ENCODE measurements at regions not wholly inside any gene's neighbourhood (a gene's known extent, or its start where the extent isn't known, plus 50 kb on each side); places are given as distances from the start of the nearest gene placed in this dataset.

DNA sequence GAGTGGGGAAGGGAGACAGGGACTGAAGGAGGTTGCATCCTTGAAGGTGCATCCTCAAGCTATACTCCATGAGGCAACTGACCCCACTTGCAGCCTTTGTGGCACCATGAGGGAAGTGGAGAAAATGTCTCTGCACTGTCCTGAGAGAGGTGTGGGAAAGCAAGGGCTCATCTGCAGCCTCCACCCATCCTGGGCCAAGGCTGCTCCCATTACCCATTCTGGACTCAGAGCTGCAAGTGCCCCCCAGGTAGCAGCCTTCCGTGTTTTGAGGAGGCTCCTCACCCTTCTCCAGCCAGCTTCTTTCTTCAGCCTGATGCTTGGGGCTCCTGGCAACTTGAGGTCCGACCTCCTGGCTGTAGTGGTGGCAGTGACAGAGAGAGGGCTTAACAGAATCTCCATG is 294.6 kb downstream of the CDH26 start:
- DNase-seq: no peak

DNA sequence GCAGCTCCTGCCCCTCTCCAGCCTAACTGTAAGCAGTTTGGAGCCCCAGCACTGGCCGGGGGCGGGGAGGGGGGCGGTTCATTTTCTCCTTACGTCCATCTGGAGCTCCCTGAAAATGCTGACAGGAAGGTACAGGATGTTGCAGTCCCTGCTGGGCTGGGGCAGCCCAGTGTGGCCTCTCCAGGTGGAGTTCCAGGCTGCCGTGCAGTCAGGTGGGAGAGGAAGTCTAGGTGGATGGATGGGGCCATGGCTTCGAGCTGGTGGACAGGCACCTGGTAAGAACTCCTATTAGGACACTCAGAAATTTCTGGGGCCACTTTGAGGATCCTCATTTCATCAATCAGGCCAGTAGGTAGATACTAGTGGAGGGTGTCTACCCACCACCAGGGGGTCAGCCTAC is 295.2 kb downstream of the CDH26 start:
- DNase-seq: no peak

DNA sequence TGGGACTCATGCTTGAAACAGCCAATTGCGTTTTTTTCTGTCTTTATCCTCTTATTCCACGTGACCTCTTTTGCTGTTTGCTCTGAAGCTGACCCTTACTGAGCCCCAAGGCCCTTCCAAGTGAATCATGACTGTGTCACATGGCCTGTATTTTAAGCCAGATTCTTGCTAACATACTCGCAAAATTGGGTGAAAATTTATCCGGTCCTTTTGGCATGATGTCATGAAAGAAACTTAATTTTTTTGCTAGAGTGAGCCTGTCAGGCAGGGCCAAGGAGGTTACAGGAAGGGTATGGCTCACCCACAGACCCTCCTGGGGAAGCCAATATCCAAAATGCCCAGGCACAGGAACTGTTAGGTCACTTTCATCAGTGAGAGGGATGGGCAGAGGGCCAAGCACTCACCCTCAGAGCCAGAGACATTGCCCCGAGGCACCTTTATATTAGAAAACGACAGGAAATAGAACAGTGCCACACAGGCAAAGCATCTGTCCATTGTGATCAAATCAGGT is 296.7 kb downstream of the CDH26 start:
- no peak for DNase-seq

DNA sequence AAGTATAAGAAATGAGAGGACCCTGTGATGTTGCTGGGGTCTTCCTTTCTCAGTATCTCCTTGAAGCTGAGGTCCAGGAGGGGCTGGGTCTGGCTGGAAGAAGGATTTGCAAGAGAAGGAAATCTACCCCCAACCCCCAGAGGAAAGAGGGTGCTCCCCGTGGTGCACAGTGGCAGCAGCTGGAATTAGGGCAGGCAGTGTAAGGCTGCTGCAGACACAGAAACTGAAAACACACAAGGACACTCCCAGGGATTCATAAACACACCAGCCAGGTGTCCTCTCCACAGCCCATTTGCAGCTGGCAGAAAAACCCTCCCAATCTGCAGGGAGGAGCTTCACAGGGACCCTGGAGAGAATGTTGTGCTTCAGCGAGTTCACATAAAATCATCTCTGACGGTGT is 297.2 kb downstream of the CDH26 start:
- no peak for DNase-seq

DNA sequence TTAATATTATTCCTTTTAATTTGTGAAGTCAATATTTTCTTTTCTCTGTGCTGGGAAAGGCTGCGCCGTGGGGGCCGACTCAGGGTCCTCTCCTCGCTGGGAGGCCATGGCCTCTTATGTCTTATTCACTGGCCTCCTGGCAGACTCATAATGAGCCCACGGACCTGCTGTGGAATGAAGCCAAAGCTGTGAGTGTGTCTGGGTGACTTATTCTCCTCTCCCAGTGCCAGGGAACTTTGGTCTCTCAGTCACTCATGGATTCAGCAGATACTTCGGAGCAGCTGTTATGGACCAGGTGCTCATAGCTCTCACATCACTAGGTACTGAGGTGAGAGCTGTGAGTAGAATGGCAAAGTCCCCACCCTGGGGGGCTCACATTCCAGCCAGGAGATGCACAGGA is 297.6 kb downstream of the CDH26 start:
- no peak for DNase-seq

DNA sequence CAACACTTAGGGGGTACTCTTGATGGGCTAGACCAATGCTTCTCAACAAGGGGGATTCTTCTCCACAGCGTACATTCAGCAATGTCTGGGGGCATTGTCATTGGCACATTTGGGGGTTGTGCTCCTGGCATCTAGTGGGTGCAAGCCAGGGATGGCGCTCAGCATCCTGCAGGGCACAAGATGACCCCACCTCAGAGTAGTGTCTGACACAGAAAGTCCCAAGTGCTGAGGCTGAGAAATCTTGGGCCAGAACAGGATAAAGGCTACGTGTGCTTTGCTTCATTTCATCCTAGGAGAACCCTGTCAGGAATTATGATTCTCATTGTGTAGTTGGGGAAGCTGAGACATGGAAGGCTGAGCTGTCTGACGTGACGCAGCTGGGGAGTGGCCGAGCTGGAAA is 298.6 kb downstream of the CDH26 start:
- no peak for DNase-seq

DNA sequence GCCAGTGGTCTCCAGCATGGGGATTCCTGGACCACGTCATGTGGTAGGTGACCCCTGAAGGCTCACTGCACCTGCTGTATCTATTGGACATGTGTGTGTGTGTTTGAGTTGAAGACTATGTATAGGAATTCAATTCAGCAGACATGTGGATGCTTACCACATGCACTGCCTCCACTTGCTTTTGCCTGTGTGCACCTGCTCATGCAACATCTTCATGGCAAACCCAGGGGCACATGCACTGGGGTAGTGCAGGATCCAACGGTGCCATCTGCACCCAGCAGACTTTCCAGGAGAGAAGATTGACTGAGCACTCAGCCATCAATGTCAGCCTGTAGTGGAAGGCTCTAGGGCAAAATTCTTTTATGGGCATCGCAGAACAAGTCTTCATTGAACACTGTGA is 299.4 kb downstream of the CDH26 start:
- DNase-seq: no peak

DNA sequence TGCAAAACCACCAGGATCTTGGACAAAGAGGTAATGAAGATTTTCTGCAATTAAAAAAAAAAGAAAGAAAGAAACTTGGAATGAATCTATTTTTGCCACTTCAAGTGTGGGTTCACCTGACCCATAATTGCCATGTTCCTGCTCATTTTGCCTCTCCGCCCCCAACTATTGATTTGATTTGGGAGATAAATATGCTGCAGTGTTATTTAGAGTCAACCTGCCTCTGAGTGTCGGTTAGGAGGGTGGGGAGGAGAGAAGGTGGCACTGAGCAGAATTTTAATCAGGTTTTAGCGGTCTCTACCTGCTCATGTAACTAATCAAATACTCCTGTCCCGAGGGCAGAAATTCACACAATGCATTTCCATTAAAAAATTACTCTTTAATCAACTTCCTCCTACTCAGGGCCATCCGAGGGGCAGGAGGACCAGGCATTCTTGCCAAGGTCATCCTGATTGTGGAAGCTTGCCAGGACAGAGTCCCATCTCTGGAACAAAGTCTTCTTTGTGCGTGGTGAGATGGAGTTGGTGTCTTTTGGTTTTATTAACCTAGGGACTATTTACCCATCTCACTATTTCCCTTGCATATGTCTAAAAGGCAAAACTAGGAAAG is 300.1 kb downstream of the CDH26 start:
- no peak for DNase-seq

DNA sequence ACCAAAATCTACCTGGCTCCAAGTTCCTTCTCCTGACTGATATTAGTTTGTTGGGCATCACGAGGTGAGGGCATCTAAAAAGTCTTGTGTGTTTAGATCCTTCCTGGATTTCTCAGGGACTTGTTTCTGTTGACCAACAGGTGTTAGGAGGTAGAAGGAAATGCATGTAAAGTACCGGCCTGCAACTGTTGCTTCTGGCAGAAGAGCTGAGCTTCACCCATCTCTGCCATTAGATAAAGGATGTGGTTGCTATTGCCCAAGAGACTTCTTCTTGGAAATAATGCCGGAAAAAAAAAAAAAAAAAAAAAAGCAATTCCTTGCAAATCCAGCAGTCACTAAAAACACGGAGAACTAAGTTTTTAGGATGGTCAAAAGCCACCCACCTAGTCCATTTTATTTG is 303.1 kb downstream of the CDH26 start:
- no peak for DNase-seq

DNA sequence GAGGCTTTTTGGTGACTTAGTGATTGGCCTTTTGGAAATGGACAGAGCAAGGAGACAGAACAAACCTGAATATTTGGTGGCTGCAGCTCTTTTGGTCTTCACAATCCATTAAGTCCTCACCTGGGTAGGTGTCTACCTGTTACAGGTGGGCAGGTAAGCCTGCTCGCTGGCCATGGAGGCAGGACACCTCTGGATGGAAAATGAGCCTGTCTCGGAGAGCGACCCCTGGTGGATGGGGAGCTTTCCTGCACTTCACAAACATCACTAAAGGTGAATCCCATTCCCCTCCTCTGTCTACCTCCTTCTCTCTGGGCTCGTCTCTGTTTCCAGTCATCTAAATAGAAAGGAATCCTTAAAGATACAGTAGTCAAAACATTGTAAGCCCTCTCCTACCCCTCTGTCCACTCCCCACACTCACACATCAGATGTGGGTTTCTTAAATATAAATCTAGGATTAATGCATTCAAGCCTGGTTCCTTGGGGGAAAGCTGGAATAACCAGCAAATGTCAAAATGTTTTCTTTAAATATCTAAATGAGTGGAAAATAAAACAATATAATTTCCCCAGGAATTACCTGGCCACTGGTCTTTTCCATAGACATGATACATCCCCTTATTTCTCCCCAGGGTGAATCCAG is 304.9 kb downstream of the CDH26 start:
- peak; percentile 49 for DNase-seq

DNA sequence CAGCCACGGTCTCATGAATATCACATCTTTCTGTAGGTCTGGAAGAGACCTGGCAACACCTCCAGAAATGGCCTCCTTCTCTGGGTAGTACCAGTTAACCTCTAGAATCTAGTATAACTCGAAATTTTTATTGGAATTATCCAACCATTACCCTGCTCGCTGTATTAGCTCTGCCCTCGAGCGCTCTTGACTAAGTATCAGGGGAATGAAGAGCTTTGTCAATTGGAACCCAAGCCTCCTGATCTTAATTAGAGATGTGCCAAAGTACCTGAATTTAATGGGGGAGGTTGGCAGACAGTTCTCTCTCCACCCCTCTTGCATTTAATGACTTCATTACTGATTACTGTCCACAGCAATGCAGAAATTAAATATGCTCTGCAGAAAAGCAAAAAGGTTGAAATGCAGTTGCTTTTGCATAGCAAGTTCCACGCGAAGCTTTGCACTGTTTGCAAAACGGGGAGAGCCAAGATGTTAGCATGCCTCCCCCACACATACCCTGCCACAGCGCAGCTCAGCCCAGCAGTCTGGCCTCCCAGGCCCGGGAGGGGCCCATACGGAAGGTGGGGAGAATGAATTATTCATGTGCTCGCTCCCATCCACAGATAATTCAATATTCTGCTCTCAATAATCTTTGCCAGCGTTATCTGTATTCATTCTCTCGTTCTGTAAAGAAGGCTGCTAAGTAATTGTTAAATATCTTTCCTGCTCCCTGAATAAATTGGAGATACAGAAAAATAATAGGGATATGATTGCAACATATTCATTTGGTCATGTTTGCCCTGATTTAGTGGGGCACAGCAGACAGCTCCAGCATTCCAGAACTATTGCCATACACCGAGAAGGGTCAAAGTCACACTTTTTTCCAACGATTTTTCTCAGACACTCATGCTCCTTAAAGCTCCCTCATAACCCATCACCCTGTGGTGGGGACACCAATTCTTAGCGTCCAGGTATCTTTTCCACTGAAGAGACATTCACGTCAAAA is 305.8 kb downstream of the CDH26 start:
- DNase-seq: no peak

DNA sequence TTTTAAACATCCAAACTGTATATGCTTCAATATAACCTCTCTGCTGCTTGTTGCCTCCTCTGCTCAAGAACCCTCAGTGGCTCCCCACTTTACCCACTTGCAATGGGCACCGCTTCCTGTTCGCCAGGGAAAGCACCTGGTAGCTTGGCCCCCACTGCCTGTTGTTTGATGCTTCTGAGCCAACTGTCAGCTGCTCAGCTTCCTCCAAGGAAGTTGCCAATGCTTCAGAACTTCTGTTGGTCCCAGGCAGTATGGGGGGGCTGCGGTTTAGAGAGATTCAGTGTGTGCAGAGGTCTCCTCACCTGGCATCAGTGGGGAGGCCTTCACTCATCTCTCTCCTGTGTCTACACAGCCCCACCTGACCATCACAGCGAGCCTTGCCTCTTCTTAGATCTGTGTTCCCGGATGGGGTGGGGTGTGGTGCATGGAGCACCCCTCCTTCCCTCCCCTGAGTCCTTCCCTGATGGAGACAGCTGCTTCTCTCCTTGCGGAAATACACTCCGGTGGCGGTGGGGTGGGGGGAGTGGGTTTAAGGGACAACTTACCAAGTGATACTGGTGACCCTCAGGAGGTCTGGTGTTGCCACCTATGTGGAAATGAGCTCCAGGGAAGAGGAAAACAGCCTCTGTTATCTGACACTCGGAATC is 308.1 kb downstream of the CDH26 start:
- no peak for DNase-seq

DNA sequence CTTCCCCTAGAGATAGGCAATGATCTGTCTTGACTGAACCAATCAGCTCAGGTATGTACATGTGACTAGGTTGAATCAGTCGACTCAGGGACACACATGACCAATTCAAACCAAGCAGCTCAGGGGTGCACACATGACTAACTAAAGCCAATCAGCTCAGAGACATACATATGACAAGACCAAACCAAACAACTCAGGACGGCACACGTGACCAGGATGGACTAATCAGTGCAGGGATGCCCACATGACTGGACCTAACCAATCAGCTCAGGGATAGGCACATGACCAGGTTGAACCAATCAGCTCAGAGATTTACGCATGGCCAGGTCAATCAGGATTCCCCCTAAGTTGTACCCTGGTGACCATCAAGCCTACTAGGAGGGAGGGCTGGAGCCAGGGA is 310.3 kb downstream of the CDH26 start:
- DNase-seq: no peak

DNA sequence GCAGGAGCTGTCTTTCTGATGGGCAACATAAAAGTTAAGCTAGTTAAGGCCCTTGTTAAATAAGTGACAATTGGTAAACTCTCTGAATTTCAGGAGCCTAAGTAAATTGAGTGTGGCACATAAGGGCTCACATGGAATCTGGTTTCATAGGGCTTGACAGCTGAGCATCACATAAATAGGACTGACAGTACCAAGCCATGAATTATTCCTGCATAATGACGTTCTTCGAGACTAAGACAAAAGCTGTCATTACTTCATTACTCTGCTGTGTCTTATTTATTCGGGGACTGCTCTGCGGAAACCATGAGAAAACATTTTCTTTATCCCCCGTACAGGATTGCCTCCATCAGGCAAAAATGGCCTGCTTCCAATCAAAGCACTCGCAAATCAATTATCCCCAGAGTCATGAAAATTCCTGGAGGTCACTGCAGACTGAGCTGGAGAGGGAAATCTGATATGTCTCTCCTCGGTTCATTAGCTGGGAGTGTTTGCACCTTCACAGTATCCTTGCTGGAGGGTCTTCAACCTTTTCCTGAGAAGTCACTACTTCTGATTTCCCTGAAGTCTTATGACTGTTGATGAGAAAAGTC is 311.4 kb downstream of the CDH26 start:
- DNase-seq: no peak

DNA sequence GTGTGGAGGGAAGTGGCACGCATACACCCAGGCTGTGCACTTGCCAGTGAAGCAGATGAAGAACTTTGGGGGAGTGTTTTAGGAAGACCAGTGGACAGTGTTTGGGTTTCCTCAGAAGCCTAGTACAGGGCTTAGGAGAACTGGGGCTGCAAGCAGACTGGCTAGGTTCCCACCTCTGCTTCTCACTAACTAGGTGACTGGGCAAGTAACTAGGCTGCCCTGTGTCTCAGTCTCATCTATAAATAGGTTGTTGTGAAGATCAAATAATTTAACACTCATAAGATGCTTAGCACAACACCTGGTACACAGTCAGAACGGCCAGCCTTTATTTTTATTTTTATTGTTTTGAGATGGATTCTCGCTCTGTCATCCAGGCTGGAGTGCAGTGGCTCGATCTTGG is 312.1 kb downstream of the CDH26 start:
- no peak for DNase-seq

DNA sequence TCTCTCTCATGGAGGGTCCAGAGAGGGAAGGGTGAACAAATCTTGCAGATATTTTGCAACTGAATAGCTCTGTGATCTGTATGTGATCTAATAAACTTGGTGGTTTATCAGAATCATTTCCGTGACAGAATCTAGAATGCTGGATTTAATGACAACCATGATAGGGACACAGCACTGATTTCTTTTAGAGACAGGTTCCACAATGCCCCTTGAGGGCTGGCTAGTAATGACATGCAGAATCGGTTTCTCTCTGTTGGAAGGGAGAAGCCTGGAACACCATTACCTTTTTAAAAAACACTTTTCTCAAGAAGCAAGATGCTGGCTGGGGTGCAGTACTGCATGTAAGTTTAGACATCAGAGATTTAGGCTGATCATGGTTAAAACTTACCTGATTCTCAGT is 313.4 kb downstream of the CDH26 start:
- DNase-seq: no peak

DNA sequence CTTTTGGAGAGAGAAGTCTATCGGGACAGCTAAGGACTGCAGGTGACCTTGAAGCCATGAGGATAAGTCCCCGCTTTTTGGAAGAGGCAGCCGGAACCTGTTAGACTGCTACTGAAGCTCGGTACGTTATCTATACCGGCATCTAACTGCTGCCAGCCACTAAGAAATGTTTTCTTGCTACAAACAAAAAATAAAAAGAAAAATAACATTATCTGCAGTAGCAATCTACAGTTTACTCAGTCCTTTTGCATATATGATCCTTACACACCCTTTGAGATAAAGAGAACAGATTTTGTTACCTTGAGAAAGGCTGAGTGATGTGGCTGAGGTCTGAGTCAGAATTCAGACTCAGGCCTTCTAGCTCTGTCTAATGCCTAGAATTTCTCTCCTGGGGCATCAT is 314.6 kb downstream of the CDH26 start:
- no peak for DNase-seq

DNA sequence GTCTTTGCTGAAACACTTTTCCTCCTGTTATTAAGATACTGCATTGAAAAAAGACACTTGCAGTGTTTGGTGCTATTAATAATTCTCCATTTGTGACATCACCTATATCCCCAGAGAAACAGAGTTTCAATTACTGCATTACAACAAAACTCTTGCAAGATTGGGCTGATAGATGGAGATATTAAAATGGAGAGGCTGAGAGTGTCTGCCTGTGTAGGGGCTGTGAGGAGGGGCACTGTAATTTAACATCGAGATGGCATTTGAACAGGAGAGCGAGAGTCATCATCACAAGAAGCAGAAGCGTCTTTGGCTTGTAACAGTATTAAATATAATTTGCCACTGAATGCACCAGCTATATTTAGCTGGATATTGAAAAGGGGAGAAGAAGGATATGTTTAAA is 316.5 kb downstream of the CDH26 start:
- no peak for DNase-seq

DNA sequence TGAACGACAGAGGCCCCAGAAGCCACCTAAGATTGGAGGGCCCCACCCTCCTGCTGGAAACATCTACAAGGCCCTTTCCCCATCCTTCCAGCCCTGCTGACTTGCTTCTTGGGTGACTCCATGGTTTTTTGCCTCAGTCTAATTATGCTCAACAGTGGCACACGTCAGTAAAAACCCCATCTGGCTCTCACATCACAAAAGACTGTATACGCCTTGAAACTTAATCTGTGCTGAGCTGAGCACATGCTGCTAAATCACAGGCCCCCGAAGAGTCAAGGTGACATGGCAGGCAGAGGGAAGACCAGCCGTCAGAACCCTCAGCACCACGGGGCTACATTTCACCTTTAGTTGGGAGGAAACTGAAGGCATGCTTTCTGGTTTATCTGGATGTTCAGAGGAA is 323.1 kb downstream of the CDH26 start:
- no peak for DNase-seq

DNA sequence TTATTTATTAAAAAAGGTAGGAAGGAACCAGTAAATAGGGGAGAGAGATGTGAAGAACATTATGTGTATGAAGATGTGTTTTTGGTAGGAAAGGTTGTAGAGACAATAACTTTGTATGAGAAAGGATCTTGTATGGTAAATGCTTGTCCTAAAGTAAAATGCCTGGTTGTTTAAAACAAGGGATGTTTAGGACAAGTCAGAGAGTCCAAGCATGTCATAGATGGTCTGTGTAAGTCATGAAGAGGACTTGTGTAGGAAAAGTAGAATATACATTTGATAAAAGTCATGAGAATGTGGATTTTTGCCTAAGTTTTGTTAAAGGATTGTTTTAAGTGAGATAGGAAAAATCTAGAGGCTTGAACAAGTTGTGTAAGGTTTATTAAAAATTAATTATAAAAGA is 325.1 kb downstream of the CDH26 start:
- no peak for DNase-seq

DNA sequence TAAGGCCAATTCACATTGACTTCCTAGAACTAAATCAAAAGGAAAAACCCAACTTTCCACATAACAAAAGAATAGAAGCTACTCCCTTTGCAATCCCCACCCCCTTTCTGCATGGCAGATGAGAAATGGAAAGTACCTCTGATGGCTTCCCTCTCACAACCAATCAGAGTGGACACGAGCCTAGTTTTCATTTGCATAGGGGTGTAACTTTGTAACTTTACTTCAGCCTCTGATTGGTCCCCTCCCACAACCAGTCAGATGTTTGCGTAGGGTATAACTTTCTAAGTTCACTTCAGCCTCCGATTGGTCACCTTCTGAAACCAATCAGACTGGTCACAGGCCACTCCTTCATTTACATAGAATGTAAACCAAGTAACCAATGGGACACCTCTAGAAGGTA is 328.5 kb downstream of the CDH26 start:
- no peak for DNase-seq

DNA sequence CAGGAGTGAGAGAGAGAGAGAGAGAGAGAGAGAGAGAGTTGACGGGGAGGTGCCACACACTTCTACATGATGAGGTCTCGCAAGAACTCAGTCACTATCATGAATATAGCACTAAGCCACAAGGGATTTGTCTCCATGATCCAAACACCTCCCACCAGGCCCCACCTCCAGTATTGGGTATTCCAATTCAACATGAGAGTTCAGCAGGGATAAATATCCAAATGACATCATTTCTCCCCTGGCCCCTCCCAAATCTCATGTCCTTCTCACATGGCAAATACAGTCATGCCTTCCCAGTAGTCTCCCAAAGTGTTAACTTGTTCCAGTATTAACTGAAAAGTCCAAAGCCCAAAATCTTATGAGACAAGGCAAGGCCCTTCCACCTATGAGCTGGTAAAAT is 330.7 kb downstream of the CDH26 start:
- DNase-seq: no peak

DNA sequence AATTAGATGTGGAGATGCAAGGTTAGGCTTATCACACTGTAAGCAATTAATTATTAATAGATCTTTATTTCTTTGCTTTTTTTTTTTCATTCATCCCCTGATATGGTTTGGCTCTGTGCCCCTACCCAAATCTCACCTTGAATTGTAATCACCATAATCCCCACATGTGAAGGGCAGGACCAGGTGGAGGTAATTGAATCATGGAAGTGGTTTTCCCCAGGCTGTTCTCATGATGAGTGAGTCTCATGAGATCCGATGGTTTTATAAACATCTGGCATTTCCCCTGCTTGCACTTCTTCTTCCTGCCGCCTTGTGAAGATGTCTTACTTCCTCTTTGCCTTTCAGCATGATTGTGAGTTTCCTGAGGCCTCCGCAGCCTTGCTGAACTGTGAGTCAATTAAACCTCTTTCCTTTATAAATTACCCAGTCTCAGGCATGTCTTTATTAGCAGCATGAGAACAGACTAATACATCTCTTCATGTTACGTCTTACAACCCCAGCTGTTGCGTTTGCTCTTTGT is 333.8 kb downstream of the CDH26 start:
- DNase-seq: no peak
